ENCODE measurements at regions not wholly inside any gene's neighbourhood (a gene's known extent, or its start where the extent isn't known, plus 50 kb on each side); places are given as distances from the start of the nearest gene placed in this dataset.

- no peak overlapping the region for H3K27ac ChIP-seq (ENCODE audit: low read length)
- H3K4me3 ChIP-seq (ENCODE audit: low read length), result no peak overlapping the region
- no peak overlapping the region for H2AFZ ChIP-seq (ENCODE audit: low read length)
- no peaks in the 10 kb centered on the region for H3K79me2 ChIP-seq (ENCODE audit: low read length)
- H3K36me3 ChIP-seq (ENCODE audit: insufficient read depth, low read length), result no peaks in the 10 kb centered on the region
- no peak overlapping the region for H3K9ac ChIP-seq (ENCODE audit: low read length)
- no peaks in the 10 kb centered on the region for H3K4me1 ChIP-seq (ENCODE audit: low read length)
- no peak overlapping the region for H3K4me2 ChIP-seq (ENCODE audit: low read depth, low read length, poor library complexity, severe bottlenecking)
- H3K27me3 ChIP-seq (ENCODE audit: low read length), result no peaks in the 10 kb centered on the region
- H4K20me1 ChIP-seq (ENCODE audit: insufficient read depth, low read depth, low read length), result no peaks in the 10 kb centered on the region
- peaks cover 8% of the 10 kb centered on the region for H3K9me3 ChIP-seq (ENCODE audit: low read length)
- no peak for DNase-seq
- no peaks in the 10 kb centered on the region for H3K9me2 ChIP-seq (replicated peaks; ENCODE audit: insufficient read depth, low read length)
Observed at GRCh38 chr16:6195966-6196365, 1098.4 kb upstream of the EEF2KMT start.

GRCh38 chr16:6193718-6194117 lies 1096.1 kb upstream of the EEF2KMT start:
- DNase-seq, result peak; percentile 47

GRCh38 chr16:6192984-6193383 lies 1095.4 kb upstream of the EEF2KMT start:
- no peaks in the 10 kb centered on the region for H3K79me2 ChIP-seq (ENCODE audit: low read length)
- no peak overlapping the region for H3K4me2 ChIP-seq (ENCODE audit: low read depth, low read length, poor library complexity, severe bottlenecking)
- no peaks in the 10 kb centered on the region for H3K36me3 ChIP-seq (ENCODE audit: insufficient read depth, low read length)
- H4K20me1 ChIP-seq (ENCODE audit: insufficient read depth, low read depth, low read length), result no peaks in the 10 kb centered on the region
- no peak for DNase-seq
- H3K27me3 ChIP-seq (ENCODE audit: low read length), result no peaks in the 10 kb centered on the region
- H3K27ac ChIP-seq (ENCODE audit: low read length), result no peak overlapping the region
- no peaks in the 10 kb centered on the region for H3K9me2 ChIP-seq (replicated peaks; ENCODE audit: insufficient read depth, low read length)
- H2AFZ ChIP-seq (ENCODE audit: low read length), result no peak overlapping the region
- peaks cover 8% of the 10 kb centered on the region for H3K9me3 ChIP-seq (ENCODE audit: low read length)
- no peaks in the 10 kb centered on the region for H3K4me1 ChIP-seq (ENCODE audit: low read length)
- H3K4me3 ChIP-seq (ENCODE audit: low read length), result no peak overlapping the region
- no peak overlapping the region for H3K9ac ChIP-seq (ENCODE audit: low read length)

More at GRCh38 chr16:6193718-6194117, 1096.1 kb upstream of the EEF2KMT start:
- H3K27me3 ChIP-seq (ENCODE audit: low read length), result no peaks in the 10 kb centered on the region
- H3K9me2 ChIP-seq (replicated peaks; ENCODE audit: insufficient read depth, low read length), result no peaks in the 10 kb centered on the region
- no peak overlapping the region for H3K4me2 ChIP-seq (ENCODE audit: low read depth, low read length, poor library complexity, severe bottlenecking)
- no peak overlapping the region for H3K9ac ChIP-seq (ENCODE audit: low read length)
- no peaks in the 10 kb centered on the region for H3K36me3 ChIP-seq (ENCODE audit: insufficient read depth, low read length)
- no peak overlapping the region for H3K4me3 ChIP-seq (ENCODE audit: low read length)
- H3K79me2 ChIP-seq (ENCODE audit: low read length), result no peaks in the 10 kb centered on the region
- H2AFZ ChIP-seq (ENCODE audit: low read length), result no peak overlapping the region
- no peaks in the 10 kb centered on the region for H3K4me1 ChIP-seq (ENCODE audit: low read length)
- no peak overlapping the region for H3K27ac ChIP-seq (ENCODE audit: low read length)
- H4K20me1 ChIP-seq (ENCODE audit: insufficient read depth, low read depth, low read length), result no peaks in the 10 kb centered on the region
- H3K9me3 ChIP-seq (ENCODE audit: low read length), result peaks cover 8% of the 10 kb centered on the region

- H3K4me1 ChIP-seq (ENCODE audit: low read length), result no peaks in the 10 kb centered on the region
- H3K4me2 ChIP-seq (ENCODE audit: low read depth, low read length, poor library complexity, severe bottlenecking), result no peak overlapping the region
- no peak overlapping the region for H2AFZ ChIP-seq (ENCODE audit: low read length)
- no peaks in the 10 kb centered on the region for H3K79me2 ChIP-seq (ENCODE audit: low read length)
- H3K9me2 ChIP-seq (replicated peaks; ENCODE audit: insufficient read depth, low read length), result no peaks in the 10 kb centered on the region
- H3K36me3 ChIP-seq (ENCODE audit: insufficient read depth, low read length), result no peaks in the 10 kb centered on the region
- no peaks in the 10 kb centered on the region for H4K20me1 ChIP-seq (ENCODE audit: insufficient read depth, low read depth, low read length)
- no peak for DNase-seq
- no peak overlapping the region for H3K27ac ChIP-seq (ENCODE audit: low read length)
- no peak overlapping the region for H3K9ac ChIP-seq (ENCODE audit: low read length)
- no peak overlapping the region for H3K4me3 ChIP-seq (ENCODE audit: low read length)
- H3K27me3 ChIP-seq (ENCODE audit: low read length), result no peaks in the 10 kb centered on the region
- peaks cover 8% of the 10 kb centered on the region for H3K9me3 ChIP-seq (ENCODE audit: low read length)
Observed at GRCh38 chr16:6192532-6192931, 1094.9 kb upstream of the EEF2KMT start.

- H3K27me3 ChIP-seq (ENCODE audit: low read length), result no peaks in the 10 kb centered on the region
- DNase-seq, result no peak
- no peak overlapping the region for H3K9ac ChIP-seq (ENCODE audit: low read length)
- no peak overlapping the region for H3K4me3 ChIP-seq (ENCODE audit: low read length)
- no peaks in the 10 kb centered on the region for H3K4me1 ChIP-seq (ENCODE audit: low read length)
- H4K20me1 ChIP-seq (ENCODE audit: insufficient read depth, low read depth, low read length), result no peaks in the 10 kb centered on the region
- H3K4me2 ChIP-seq (ENCODE audit: low read depth, low read length, poor library complexity, severe bottlenecking), result no peak overlapping the region
- H2AFZ ChIP-seq (ENCODE audit: low read length), result no peak overlapping the region
- H3K9me2 ChIP-seq (replicated peaks; ENCODE audit: insufficient read depth, low read length), result no peaks in the 10 kb centered on the region
- H3K36me3 ChIP-seq (ENCODE audit: insufficient read depth, low read length), result no peaks in the 10 kb centered on the region
- H3K79me2 ChIP-seq (ENCODE audit: low read length), result no peaks in the 10 kb centered on the region
- peaks cover 8% of the 10 kb centered on the region for H3K9me3 ChIP-seq (ENCODE audit: low read length)
- H3K27ac ChIP-seq (ENCODE audit: low read length), result no peak overlapping the region
Observed at GRCh38 chr16:6190776-6191175, 1093.2 kb upstream of the EEF2KMT start.

- H3K4me3 ChIP-seq (ENCODE audit: low read length), result no peak overlapping the region
- H3K36me3 ChIP-seq (ENCODE audit: insufficient read depth, low read length), result no peaks in the 10 kb centered on the region
- no peaks in the 10 kb centered on the region for H3K9me2 ChIP-seq (replicated peaks; ENCODE audit: insufficient read depth, low read length)
- no peaks in the 10 kb centered on the region; the same call in none of the 2 replicates for H3K9me3 ChIP-seq (ENCODE audit: low read length)
- H3K27ac ChIP-seq (ENCODE audit: low read length), result no peak overlapping the region
- H3K9ac ChIP-seq (ENCODE audit: low read length), result no peak overlapping the region
- no peaks in the 10 kb centered on the region for H3K27me3 ChIP-seq (ENCODE audit: low read length)
- H3K4me2 ChIP-seq (ENCODE audit: low read depth, low read length, poor library complexity, severe bottlenecking), result no peak overlapping the region
- no peak for DNase-seq
- H3K79me2 ChIP-seq (ENCODE audit: low read length), result no peaks in the 10 kb centered on the region
- no peak overlapping the region for H2AFZ ChIP-seq (ENCODE audit: low read length)
- no peaks in the 10 kb centered on the region for H4K20me1 ChIP-seq (ENCODE audit: insufficient read depth, low read depth, low read length)
- H3K4me1 ChIP-seq (ENCODE audit: low read length), result no peaks in the 10 kb centered on the region
Observed at GRCh38 chr16:6189216-6189615, 1091.6 kb upstream of the EEF2KMT start.

GRCh38 chr16:6177616-6178180 lies 1080.1 kb upstream of the EEF2KMT start:
- no peaks in the 10 kb centered on the region for H3K27me3 ChIP-seq (ENCODE audit: low read length)
- no peak overlapping the region for H3K4me2 ChIP-seq (ENCODE audit: low read depth, low read length, poor library complexity, severe bottlenecking)
- H3K79me2 ChIP-seq (ENCODE audit: low read length), result no peaks in the 10 kb centered on the region
- no peak overlapping the region for H2AFZ ChIP-seq (ENCODE audit: low read length)
- H3K9me2 ChIP-seq (replicated peaks; ENCODE audit: insufficient read depth, low read length), result no peaks in the 10 kb centered on the region
- H3K9me3 ChIP-seq (ENCODE audit: low read length), result no peaks in the 10 kb centered on the region
- H3K4me1 ChIP-seq (ENCODE audit: low read length), result no peaks in the 10 kb centered on the region
- no peak for DNase-seq
- no peak overlapping the region for H3K9ac ChIP-seq (ENCODE audit: low read length)
- no peaks in the 10 kb centered on the region for H3K36me3 ChIP-seq (ENCODE audit: insufficient read depth, low read length)
- H4K20me1 ChIP-seq (ENCODE audit: insufficient read depth, low read depth, low read length), result no peaks in the 10 kb centered on the region
- H3K27ac ChIP-seq (ENCODE audit: low read length), result no peak overlapping the region
- no peak overlapping the region for H3K4me3 ChIP-seq (ENCODE audit: low read length)

- Histone ChIP-seq H3K79me2 (ENCODE audit: low read length) (no peaks in the 10 kb centered on the region), H3K9me2 (replicated peaks; ENCODE audit: insufficient read depth, low read length) (no peaks in the 10 kb centered on the region), H2AFZ (ENCODE audit: low read length) (no peak overlapping the region), H3K36me3 (ENCODE audit: insufficient read depth, low read length) (no peaks in the 10 kb centered on the region), H3K4me1 (ENCODE audit: low read length) (no peaks in the 10 kb centered on the region), H3K4me3 (ENCODE audit: low read length) (no peak overlapping the region), H3K9me3 (ENCODE audit: low read length) (no peaks in the 10 kb centered on the region), H3K4me2 (ENCODE audit: low read depth, low read length, poor library complexity, severe bottlenecking) (no peak overlapping the region), H3K27ac (ENCODE audit: low read length) (no peak overlapping the region), H3K9ac (ENCODE audit: low read length) (no peak overlapping the region), H4K20me1 (ENCODE audit: insufficient read depth, low read depth, low read length) (no peaks in the 10 kb centered on the region), H3K27me3 (ENCODE audit: low read length) (no peaks in the 10 kb centered on the region)
- no peak for DNase-seq
Observed at GRCh38 chr16:6170022-6170421, 1072.4 kb upstream of the EEF2KMT start.

All from Karpas-422 (cell line).